ENCODE measurements at regions not wholly inside any gene's neighbourhood (a gene's known extent, or its start where the extent isn't known, plus 50 kb on each side); places are given as distances from the start of the nearest gene placed in this dataset.

DNA sequence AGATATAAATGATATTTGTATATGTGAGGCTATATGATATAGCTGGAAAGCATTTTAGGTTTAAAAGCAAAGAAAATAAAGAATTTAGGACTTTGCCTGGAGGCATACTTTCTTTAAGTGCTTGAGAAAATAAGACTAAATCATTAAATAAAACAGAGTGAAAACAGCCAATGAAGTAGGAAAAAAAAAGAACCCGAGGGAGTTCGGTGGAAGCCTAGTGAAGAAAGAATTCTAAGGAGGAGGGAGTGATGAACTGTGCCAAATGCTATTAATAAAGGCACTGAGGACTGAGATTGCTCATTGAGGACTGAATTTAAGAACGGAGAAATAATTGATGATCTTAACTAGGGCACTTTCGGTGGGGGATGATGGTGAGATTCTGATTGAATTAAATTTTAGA, 573.5 kb downstream of the DSC3 start:
- ATAC-seq = no peak
- TF ChIP-seq PPARA (CRISPR knock-in tag; IDR thresholded peaks at IDR 0.05; ENCODE audit: borderline replicate concordance) (no peak), ISL1 (CRISPR knock-in tag; IDR thresholded peaks at IDR 0.05) (no peak), RARB (CRISPR knock-in tag; IDR thresholded peaks at IDR 0.05) (no peak), SNAI2 (CRISPR knock-in tag; IDR thresholded peaks at IDR 0.05) (no peak), ZNF565 (CRISPR knock-in tag; conservative IDR thresholded peaks at IDR 0.05; ENCODE audit: low read depth) (no peak), ZNF70 (CRISPR knock-in tag; IDR thresholded peaks at IDR 0.05) (no peak), BACH2 (CRISPR knock-in tag; IDR thresholded peaks at IDR 0.05; ENCODE audit: borderline replicate concordance) (no peak), ARNTL (CRISPR knock-in tag; IDR thresholded peaks at IDR 0.05; ENCODE audit: borderline replicate concordance, low read depth) (no peak), ZC3H10 (CRISPR knock-in tag; IDR thresholded peaks at IDR 0.05) (no peak), TCF4 (CRISPR knock-in tag; IDR thresholded peaks at IDR 0.05; ENCODE audit: borderline replicate concordance) (no peak), ZFP30 (CRISPR knock-in tag; IDR thresholded peaks at IDR 0.05) (no peak), CSDC2 (CRISPR knock-in tag; IDR thresholded peaks at IDR 0.05) (no peak)
- TF ChIP-seq, protein P1, sequence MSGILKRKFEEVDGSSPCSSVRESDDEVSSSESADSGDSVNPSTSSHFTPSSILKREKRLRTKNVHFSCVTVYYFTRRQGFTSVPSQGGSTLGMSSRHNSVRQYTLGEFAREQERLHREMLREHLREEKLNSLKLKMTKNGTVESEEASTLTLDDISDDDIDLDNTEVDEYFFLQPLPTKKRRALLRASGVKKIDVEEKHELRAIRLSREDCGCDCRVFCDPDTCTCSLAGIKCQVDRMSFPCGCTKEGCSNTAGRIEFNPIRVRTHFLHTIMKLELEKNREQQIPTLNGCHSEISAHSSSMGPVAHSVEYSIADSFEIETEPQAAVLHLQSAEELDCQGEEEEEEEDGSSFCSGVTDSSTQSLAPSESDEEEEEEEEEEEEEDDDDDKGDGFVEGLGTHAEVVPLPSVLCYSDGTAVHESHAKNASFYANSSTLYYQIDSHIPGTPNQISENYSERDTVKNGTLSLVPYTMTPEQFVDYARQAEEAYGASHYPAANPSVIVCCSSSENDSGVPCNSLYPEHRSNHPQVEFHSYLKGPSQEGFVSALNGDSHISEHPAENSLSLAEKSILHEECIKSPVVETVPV (CRISPR knock-in tag; IDR thresholded peaks at IDR 0.05) = no peak
- TF ChIP-seq, protein P2, sequence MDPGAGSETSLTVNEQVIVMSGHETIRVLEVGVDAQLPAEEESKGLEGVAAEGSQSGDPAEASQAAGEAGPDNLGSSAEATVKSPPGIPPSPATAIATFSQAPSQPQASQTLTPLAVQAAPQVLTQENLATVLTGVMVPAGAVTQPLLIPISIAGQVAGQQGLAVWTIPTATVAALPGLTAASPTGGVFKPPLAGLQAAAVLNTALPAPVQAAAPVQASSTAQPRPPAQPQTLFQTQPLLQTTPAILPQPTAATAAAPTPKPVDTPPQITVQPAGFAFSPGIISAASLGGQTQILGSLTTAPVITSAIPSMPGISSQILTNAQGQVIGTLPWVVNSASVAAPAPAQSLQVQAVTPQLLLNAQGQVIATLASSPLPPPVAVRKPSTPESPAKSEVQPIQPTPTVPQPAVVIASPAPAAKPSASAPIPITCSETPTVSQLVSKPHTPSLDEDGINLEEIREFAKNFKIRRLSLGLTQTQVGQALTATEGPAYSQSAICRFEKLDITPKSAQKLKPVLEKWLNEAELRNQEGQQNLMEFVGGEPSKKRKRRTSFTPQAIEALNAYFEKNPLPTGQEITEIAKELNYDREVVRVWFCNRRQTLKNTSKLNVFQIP (CRISPR knock-in tag; IDR thresholded peaks at IDR 0.05; ENCODE audit: borderline replicate concordance, low read depth) = no peak
- TF ChIP-seq, protein P3, sequence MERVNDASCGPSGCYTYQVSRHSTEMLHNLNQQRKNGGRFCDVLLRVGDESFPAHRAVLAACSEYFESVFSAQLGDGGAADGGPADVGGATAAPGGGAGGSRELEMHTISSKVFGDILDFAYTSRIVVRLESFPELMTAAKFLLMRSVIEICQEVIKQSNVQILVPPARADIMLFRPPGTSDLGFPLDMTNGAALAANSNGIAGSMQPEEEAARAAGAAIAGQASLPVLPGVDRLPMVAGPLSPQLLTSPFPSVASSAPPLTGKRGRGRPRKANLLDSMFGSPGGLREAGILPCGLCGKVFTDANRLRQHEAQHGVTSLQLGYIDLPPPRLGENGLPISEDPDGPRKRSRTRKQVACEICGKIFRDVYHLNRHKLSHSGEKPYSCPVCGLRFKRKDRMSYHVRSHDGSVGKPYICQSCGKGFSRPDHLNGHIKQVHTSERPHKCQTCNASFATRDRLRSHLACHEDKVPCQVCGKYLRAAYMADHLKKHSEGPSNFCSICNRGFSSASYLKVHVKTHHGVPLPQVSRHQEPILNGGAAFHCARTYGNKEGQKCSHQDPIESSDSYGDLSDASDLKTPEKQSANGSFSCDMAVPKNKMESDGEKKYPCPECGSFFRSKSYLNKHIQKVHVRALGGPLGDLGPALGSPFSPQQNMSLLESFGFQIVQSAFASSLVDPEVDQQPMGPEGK (CRISPR knock-in tag; IDR thresholded peaks at IDR 0.05; ENCODE audit: borderline replicate concordance) = no peak
- TF ChIP-seq, protein P4, sequence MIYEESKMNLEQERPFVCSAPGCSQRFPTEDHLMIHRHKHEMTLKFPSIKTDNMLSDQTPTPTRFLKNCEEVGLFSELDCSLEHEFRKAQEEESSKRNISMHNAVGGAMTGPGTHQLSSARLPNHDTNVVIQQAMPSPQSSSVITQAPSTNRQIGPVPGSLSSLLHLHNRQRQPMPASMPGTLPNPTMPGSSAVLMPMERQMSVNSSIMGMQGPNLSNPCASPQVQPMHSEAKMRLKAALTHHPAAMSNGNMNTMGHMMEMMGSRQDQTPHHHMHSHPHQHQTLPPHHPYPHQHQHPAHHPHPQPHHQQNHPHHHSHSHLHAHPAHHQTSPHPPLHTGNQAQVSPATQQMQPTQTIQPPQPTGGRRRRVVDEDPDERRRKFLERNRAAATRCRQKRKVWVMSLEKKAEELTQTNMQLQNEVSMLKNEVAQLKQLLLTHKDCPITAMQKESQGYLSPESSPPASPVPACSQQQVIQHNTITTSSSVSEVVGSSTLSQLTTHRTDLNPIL (CRISPR knock-in tag; IDR thresholded peaks at IDR 0.05; ENCODE audit: low read depth) = no peak

DNA sequence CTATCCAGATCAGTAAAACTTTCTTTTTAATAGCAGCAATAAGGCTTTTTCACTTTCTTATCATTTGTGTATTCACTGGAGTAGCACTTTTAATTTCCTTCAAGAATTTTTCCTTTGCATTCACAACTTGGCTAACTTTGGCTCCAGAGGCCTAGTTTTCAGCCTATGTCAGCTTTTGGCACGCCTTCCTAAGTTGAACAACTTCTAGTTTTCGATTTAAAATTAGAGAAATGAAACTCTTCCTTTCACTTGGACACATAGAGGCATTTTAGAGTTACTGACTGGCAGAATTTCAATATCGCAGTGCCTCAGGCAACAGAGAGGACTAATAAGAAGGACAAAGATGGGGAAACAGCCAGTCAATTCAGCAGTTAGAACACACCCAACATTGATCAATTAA, 577.4 kb downstream of the DSC3 start:
- no peak for ATAC-seq
- TF ChIP-seq, protein P1 (CRISPR knock-in tag; IDR thresholded peaks at IDR 0.05) = no peak
- TF ChIP-seq RARB (CRISPR knock-in tag; IDR thresholded peaks at IDR 0.05) (no peak), GLIS3 (CRISPR knock-in tag; IDR thresholded peaks at IDR 0.05) (no peak)

DNA sequence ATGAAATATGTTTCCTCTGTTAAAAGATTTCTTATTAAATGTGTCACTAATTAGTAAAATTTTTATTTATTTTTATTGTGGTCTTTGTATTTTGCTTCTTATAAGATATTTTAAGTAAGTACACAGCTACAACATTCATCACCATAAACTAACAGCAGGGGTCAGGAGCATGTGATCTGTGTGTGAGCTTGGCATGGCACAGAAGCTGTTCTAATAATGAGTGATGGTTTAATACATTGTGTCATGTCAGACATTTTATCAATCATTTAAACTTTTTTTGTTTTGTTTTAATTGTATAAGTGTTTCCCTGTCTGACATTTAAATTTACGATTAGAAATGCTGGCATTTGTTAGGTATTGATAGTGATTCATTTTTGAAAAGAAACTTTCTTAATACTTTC, 585.4 kb downstream of the DSC3 start:
- TF ChIP-seq, protein P4 (CRISPR knock-in tag; IDR thresholded peaks at IDR 0.05; ENCODE audit: low read depth) = no peak
- TF ChIP-seq ZNF8 (CRISPR knock-in tag; IDR thresholded peaks at IDR 0.05) (no peak), ZNF70 (CRISPR knock-in tag; IDR thresholded peaks at IDR 0.05) (no peak), GLIS3 (CRISPR knock-in tag; IDR thresholded peaks at IDR 0.05) (no peak), TCF4 (CRISPR knock-in tag; IDR thresholded peaks at IDR 0.05; ENCODE audit: borderline replicate concordance) (no peak), TOX (CRISPR knock-in tag; IDR thresholded peaks at IDR 0.05; ENCODE audit: borderline replicate concordance) (no peak), SNAI2 (CRISPR knock-in tag; IDR thresholded peaks at IDR 0.05) (no peak), ZFP30 (CRISPR knock-in tag; IDR thresholded peaks at IDR 0.05) (no peak)
- TF ChIP-seq, protein P5, sequence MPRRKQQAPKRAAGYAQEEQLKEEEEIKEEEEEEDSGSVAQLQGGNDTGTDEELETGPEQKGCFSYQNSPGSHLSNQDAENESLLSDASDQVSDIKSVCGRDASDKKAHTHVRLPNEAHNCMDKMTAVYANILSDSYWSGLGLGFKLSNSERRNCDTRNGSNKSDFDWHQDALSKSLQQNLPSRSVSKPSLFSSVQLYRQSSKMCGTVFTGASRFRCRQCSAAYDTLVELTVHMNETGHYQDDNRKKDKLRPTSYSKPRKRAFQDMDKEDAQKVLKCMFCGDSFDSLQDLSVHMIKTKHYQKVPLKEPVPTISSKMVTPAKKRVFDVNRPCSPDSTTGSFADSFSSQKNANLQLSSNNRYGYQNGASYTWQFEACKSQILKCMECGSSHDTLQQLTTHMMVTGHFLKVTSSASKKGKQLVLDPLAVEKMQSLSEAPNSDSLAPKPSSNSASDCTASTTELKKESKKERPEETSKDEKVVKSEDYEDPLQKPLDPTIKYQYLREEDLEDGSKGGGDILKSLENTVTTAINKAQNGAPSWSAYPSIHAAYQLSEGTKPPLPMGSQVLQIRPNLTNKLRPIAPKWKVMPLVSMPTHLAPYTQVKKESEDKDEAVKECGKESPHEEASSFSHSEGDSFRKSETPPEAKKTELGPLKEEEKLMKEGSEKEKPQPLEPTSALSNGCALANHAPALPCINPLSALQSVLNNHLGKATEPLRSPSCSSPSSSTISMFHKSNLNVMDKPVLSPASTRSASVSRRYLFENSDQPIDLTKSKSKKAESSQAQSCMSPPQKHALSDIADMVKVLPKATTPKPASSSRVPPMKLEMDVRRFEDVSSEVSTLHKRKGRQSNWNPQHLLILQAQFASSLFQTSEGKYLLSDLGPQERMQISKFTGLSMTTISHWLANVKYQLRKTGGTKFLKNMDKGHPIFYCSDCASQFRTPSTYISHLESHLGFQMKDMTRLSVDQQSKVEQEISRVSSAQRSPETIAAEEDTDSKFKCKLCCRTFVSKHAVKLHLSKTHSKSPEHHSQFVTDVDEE (CRISPR knock-in tag; IDR thresholded peaks at IDR 0.05) = no peak
- no peak for ATAC-seq

All from SK-N-SH treated with all-trans-retinoic acid at 6 μM for 48 hours (cell line).